Glomerular visceral epithelial cell (primary cell): ENCODE measurements at regions not wholly inside any gene's neighbourhood (a gene's known extent, or its start where the extent isn't known, plus 50 kb on each side); places are given as distances from the start of the nearest gene placed in this dataset.
A peak's percentile ranks its signal among the peaks of the same experiment; 100 is the strongest.
"Not testable (repeated sequence)": the region's sequence is repeated elsewhere in the genome, so short reads cannot be mapped to it uniquely, and the experiment has no call there.

ENCODE experiments used
- DNase-seq: peaks from one replicate; pipeline ENCODE4 v3.0.0-alpha.2; 2016; ENCODE audit errors: extremely low spot score

DNA sequence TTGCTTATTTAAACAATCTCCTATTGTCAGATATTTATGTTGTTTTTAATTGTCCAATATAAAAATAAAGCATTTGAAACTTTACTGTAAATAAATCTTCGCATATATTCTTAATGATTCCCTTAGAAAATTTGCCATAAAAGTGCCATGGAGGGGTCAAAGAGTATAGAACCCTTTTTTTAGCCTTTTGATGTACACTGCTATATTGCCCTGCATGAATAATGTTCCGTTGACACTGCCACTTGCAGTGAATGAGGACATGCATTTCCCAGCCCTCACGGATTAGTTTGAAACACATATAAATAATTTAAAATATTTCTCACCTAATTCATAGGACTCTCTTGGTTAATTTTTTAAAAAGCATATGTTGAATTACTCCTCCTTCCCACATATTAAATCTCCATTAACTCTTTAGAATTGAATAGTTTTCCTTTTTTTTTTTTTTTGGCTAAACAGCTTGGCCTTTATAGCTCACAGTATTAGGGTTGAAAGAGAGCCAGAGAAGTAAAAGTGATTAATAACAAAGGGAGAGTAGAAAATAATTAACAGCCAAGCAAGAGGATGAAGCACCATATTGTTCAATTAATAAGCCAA is 129.8 kb upstream of the SGCD start:
- DNase-seq: no peak

DNA sequence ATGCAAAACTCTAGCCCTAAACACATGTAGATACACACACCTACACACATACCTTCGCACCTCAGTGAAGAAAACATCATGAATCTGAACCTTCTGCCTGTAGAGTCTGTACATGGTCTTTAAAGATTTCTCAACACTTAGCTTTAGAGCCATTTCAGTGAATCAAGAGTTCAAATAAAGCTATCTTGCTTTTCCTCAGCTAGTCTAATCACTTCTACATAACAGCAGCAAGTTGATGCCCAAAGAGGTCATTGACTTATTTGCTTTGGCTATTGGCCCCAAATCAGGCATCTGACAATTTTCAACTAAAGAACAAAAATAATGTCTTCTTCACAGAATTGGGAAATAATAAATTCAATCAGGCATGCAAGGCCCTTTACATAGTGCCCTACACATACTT is 127.9 kb upstream of the SGCD start:
- DNase-seq: no peak

DNA sequence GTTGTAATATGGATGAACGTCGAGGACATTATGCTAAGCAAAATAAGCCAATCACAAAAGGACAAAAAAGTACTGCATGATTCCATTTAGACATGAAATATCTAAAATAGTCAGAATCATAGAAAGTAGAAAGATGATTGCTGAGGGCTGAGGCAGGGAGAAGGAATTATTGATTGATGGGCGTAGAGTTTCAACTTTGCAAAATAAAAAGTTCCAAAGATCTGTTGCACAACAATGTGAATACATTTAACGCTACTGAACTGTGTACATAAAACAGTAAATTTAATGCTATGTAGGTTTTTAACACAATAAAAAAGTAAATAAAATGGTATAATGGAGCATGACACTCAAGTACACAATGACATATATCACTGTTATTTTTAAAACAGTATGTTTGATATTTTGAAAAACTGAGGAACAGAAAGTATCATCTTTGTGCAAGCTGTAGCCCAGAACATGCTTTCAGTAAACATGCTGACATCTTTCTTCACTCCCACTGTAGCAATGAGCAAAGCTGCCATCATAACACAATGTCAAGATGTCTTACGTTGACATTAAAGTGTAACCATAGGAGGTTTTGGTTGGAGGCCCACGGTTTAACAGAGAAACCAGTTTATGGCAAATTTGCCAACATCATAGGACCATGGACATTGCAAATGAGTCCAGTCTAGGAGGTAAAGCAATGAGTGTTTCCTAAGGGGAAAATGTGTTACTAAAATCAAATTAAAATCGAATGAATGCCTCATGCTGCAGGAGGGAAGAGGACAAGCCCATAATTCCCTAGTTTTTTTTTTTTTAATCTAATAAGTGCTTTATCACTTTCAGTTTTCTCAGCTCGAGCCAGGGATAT is 125.8 kb upstream of the SGCD start:
- DNase-seq: no peak

DNA sequence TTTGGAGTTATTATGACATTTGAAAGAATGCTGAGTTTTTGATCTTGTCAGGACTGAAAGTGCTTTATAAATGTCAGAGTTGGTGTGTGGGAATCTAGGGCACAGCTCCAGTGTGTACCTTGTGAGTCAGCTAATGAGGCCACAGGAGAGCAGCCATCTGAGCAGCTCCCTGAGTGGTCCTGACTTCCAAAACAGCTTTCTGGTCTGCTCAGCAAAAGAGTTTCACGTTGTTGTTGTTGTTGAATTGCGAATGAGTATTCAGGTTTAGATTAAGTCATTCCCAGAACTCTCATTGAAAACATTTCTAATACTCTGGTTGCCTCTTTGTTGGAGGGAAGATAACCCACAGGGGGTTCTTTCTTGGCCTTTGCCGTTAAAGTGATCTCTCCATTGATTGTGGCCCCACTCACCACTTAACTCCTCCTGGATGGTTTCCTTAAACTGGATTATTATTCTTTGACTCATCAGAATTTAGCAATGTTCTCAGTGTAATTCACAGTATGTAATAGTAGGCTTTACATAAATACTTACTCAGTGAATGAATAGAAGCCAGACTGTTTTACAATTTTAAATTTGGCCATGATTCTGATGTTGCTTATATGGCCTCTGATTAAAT is 125.1 kb upstream of the SGCD start:
- DNase-seq: peak; percentile 85

DNA sequence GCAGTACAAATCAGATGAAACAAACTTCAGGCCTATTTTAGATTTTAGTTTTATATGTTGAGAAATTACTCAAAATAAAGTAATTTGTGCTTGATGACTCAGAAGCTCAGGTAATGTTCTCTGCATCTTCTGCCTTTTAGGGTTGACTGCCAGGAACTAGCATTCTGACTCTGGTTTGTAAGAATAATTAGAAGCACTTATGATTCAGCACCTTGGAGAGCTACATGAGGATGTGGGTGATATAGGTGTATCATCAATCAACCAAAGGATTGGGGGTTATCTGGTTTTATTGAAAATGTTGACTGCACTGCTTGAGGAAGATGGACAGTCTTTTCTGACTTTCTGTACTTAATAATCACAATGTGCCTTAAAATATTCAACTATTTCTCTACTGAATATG is 118.7 kb upstream of the SGCD start:
- DNase-seq: peak; percentile 16

DNA sequence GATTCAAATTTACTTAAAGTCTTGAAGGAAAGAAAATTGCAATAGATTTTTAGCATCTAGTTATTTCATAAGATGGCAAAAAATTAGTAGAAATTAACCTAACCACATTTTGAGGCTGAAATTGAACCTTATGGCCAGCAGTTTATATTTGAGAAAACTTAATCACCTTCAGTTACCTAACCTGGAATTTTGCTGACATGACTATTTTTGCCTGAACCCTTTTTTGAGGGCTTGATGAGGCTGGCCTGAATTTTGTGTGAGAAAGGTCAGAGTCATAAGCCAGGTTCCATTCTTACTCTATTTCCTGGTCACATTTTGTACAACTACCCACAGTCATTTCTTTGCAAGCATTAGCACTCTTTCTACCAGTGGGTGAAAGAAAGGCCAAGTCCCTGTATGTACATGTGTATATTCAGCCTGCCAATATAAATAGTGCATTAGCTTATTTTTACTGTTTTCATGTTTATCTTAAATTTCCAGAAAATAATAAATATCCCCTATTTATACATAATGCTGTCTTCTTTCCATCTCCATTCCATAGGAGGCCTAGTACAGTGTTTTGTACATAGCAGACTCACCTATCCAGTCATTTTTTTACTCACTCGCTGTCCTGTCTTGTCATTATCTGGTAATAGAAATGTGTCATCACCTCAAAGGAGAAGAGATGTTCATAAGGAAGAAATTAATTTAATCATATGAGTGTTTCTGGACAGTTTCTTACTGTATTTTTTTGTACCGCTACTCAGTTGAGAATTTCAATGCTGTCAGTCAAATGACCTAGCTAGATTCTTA is 108.4 kb upstream of the SGCD start:
- no peak for DNase-seq

DNA sequence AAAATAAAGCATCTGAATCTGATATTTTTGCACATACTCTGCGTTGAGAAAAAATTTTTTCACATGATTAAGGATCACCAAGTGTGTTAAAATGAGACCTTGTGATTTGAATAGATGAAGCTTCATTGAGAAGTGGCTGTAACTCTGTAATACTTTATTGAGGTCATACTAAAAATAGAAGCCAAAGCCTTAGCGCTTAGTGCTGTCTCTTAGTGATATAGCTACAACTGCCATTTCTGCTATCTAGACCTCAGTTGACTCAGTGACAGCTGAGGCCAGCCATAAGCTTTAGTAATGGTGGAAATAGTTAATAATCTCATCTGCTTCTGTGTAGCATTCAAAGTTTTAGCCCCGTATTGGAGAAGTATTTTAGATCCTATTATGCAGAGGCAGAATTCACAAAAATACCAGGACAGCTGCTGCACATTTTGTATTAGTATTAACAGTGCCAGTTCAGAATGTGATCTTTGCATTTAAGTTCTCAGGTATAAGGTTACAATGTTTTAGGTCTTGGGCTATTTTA is 107.4 kb upstream of the SGCD start:
- DNase-seq: no peak

DNA sequence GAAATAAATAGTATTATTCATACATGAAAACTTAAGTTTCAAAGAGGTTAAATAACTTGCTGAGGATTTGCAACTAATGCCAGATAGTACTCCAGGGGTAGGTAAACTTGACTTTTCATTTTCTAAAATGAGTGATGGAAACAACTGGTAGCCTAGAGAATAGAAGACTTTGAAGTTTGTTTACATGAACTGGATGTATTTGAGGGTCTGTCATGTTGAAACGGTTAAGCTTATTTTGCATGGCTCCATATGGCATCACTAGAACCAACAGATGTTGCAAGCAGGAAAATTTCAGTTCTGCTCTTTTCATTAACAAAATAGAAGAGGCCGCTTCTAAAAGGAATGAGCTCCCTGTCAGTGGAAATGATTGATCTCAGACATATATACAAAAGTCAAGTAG is 105.1 kb upstream of the SGCD start:
- no peak for DNase-seq

DNA sequence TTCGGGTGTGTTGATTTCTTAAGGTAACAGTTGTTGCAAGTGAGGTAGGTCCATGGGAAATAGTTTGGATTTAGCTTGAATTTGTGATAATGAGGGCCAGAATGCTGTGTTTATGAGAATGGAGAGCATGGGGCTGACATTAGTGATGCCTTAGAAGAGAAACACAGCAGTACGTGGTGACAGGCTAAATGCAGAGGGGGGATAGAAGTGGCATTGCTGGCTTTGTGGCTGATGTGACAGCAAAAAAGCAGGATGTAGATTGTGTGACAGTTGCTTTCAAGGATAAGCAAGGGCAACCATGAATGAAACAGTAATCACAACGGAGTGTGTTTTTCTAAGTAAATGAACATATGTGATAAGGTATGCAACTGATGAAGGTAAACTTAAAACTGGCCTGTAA is 103.4 kb upstream of the SGCD start:
- no peak for DNase-seq

DNA sequence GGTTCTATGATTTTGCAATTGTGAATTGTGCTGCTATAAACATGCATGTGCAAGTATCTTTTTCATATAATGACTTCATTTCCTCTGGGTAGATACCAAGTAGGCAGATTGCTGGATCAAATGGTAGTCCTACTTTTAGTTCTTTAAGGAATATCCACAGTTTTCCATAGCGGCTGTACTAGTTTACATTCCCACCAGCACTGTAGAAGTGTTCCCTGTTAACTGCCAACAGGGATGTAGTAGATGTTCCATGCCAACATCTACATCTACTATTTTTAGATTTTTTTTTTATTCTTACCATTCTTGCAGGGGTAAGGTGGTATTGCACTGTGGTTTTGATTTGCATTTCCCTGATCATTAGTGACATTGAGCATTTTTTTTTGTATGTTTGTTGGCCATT is 100.5 kb upstream of the SGCD start:
- DNase-seq: not testable (repeated sequence)

DNA sequence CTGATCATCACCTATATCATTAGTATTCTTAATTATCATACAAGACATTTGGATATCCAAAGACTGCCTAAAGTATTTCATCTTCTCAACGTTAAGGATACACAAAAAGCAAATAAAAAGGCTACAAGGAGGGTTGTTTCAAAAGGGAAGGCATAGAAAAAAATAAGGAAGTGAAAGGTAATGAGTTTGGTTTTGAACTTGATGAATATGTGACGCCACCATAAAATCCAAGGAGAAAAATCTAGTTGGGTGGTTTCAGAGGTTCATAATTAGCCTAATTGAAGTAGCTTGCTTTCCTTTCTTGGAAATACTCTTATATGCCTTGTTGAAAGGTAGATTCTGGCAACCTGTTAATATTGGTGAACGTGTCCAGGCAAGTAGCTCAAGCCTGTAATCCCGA is 96.1 kb upstream of the SGCD start:
- DNase-seq: no peak

DNA sequence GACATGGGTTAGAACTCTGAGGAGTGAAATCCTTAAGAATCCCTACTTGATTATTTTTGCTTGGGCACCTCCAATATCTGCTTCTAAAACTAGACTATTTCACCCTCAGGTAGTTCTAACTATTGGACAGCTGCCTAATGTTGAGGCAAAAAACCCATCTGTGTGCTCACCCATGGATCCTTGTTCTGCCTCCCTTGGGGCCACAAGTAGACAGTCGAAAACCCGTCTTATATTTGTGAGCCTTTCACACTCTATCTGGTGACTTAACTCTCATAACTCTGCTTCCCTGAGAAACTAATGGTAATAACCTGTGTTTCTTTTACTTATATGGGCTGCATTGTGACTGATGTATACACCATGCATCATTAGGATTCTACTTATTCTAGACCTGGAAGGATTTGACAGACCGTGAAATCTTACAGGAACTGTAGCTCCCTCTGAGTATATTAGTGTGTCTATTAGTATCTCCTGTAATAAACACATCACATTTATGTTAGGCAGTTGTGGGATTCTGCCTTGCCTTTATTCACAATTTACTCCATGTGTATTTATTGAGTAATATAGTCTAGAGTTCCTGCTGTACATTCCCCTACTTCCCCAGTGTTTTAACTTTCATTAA is 94.6 kb upstream of the SGCD start:
- no peak for DNase-seq

DNA sequence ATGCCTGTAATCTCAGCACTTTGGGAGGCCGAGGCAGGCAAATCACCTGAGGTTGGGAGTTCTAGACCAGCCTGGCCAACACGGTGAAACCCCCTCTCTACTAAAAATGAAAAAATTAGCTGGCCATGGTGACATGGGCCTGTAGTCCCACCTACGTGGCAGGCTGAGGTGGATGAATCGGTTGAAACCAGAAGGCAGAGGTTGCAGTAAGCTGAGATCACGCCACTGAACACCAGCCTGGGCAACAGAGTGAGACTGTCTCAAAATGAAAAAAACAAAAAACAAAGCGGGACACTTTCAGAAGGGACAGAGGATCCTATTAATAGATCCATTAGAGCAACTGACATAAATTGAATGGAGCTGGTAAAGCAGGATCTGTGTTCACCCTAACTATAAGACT is 89.6 kb upstream of the SGCD start:
- no peak for DNase-seq

DNA sequence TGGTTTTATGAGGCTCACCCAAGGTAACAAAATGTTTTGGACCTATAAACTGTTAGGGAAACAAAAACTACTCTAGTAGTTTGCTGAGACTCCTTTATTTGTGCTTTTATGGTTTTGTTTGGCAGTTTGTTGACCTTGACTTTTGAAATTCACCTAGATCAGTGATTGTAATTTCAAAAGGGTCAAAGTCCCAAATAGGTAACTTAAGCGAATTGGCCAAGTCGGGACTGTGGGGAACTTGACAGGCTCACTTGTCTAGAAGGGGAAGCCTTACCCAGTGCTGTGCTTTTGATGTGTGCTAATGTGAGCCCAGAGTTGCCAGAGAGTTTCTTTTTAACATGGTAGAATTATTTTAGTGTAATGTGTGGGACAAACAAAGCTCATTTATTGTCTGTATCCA is 87.2 kb upstream of the SGCD start:
- DNase-seq: no peak

DNA sequence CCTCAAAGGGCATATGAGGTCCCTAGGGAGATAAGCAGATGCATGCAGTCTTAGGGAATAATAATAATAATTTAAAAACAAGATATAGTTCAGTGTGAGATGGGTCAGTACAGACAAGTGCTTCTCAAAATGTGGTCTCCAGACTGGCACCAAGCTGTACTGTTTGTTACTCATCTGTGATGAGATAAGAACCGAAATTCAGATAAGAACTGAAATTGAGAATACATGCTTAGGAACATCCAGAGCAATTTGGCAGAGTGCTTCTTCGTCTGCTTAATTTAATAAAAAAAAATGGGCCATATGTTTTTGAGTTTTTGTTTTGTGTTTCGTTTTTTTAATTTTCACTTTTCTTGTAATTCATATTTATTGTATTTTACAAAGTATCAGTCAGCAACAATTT is 86.5 kb upstream of the SGCD start:
- no peak for DNase-seq

DNA sequence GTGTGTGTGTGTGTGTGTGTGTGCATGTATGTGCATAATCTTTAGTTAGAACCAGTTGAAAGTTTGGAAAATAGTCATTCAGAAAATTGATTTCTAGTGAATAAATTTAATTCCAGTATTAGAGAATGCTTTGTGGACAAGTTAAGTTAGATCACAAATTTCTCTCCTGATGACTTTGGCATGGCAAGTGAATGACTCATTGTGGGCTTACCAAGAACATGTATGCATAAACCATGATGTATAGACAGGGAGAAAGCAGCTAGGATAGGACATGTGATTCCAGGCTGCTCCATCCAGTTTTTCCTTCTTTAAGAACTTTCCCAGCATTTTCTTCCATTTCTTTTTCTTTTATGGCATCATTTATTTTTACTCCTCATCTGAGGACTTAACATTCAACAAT is 85.7 kb upstream of the SGCD start:
- DNase-seq: peak; percentile 9

DNA sequence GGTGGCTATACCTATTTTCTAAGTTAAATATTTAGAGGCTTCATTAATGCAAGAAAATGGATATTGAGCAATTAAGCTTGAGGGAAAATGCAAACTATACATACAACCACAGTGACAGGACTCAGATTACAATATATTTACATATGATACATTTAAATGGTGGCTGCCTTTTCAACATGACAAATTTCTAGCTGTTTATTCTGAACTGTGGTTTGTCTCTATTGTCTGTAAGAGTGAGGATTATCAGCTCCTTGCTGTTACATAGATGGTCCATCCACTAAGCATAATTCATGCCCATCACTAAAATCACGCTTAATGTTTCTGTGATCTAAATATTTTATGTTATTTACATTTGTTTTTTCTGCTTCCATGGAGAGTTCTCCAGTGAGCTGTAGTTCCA is 81.1 kb upstream of the SGCD start:
- no peak for DNase-seq

DNA sequence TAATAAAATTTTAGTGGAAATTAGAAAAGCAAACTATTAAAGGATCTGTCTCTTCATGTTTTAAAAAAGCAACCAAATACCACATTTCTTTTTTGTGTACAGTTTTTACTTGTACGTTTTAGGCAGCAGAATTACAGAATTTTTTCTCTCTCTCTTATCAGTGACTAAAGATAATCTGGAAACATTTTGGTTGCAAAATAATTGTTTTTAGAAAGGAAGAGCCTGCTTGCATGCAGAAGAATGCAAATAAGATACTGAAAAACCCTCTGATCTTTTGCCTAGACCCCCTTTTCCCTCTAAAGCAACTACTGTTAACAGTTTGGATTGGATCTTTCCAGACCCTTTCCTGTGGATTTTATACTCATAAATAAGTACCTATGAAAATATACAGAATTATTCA is 75.9 kb upstream of the SGCD start:
- no peak for DNase-seq

DNA sequence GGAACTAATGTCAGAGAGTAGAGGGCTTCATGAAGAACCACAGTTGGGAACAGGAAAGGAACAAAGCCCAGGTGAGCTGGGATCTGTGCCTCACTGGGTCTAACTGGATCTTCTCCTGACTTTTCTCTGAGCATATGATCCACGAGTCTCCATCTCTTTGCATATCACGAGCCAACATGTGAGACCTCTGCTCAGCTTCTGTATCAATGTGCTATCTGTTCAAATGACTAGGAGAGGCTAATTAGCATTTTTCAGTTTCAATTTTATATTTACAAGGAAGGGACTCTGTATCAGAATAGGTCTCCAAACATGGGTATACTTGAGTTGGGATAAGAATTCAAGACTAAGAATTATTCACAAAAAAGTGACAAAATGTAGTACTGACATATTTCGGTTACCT is 73.8 kb upstream of the SGCD start:
- DNase-seq: no peak

DNA sequence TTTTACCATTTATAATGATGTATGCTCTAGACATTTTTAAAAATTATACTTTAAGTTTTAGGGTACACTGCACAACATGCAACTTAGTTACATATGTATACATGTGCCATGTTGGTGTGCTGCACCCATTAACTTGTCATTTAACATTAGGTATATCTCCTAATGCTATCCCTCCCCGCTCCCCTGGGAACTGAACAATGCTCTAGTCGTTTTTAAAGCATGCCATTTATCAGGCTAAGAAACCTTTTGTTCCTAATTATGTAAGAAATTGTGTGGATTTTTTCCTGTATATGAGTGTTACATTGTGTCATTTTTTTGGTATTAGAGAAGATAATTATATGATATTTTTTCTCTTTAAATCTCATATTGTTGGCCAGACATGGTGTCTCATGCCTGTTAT is 72.8 kb upstream of the SGCD start:
- no peak for DNase-seq

DNA sequence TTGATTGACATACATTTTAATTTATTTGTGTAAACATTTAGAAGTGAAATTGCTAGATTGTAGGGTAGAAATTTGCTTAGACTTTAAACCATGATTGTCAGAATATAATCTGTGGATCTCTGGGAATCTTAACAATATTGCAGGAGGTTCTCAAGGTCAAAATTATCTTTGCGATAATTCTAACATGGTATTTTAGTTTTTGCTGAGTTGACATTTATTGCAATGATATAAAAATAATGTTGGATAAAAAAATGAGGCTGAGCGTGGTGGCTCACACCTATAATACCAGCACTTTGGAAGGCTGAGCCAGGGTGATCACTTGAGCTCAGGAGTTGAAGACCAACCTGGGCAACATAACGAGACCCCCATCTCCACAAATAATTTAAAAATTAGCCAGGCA is 70.3 kb upstream of the SGCD start:
- DNase-seq: no peak

DNA sequence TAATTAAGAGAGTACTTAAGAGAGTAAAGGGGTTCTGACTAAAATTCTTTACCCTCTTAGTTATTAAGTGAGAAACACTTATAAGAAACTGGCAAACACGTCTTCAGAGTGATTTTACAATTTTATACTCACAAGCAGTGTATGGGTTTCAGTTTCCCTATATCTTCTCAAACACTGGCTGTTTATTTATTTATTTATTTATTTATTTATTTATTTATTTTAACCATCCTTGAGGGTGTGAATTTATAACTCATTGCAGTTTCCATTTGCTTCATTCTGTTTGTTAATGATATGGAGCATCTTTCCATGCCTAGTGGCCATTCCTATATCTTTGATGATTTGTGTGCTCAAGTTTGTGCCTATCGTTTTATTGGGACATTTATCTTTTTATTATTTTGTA is 68.0 kb upstream of the SGCD start:
- no peak for DNase-seq
